ENCODE measurements at regions not wholly inside any gene's neighbourhood (a gene's known extent, or its start where the extent isn't known, plus 50 kb on each side); places are given as distances from the start of the nearest gene placed in this dataset.

GRCh38 chr11:97229936-97230335 lies 840.1 kb downstream of the JRKL start:
- H3K4me3 ChIP-seq (ENCODE audit: low read depth, low read length, poor library complexity, severe bottlenecking) = no peak overlapping the region
- no peaks in the 10 kb centered on the region for H3K9me3 ChIP-seq (ENCODE audit: low read depth, low read length, poor library complexity, severe bottlenecking)
- intact Hi-C loops (cut with micrococcal nuclease; ENCODE audit: unreplicated experiment) = no loop called here
- no TSS peak for BruUV-seq (replicated peaks)
- H3K36me3 ChIP-seq (ENCODE audit: insufficient read depth, low read length, poor library complexity, severe bottlenecking) = no peaks in the 10 kb centered on the region
- ChIA-PET POLR2A (ENCODE audit: low non-redundant PET) (interaction anchor here (0.6 kb wide), 1 partner anchor 295 kb away, joined by 3 read pairs; no protein-coding TSS in a partner anchor), CTCF (no interaction called here)
- peak; percentile 2 for DNase-seq (ENCODE audit: low spot score)
- H3K27ac ChIP-seq (ENCODE audit: low read depth, low read length, poor library complexity, severe bottlenecking) = no peak overlapping the region
- TF ChIP-seq EZH2 (IDR thresholded peaks at IDR 0.05; ENCODE audit: borderline replicate concordance, low read depth, low read length, poor library complexity, severe bottlenecking) (no peak), CTCF (conservative IDR thresholded peaks at IDR 0.05; ENCODE audit: low read depth, low read length) (no peak)
- H3K27me3 ChIP-seq (replicated peaks; ENCODE audit: insufficient read depth, low read depth, low read length, poor library complexity) = no peaks in the 10 kb centered on the region
- H3K4me1 ChIP-seq (ENCODE audit: insufficient read depth, low read length, poor library complexity, severe bottlenecking) = no peaks in the 10 kb centered on the region

GRCh38 chr11:97231231-97231630 lies 841.4 kb downstream of the JRKL start:
- no TSS peak for BruUV-seq (replicated peaks)
- intact Hi-C loops (cut with micrococcal nuclease; ENCODE audit: unreplicated experiment) = no loop called here
- POLR2A ChIA-PET (ENCODE audit: low non-redundant PET) = no interaction called here
- H3K9me3 ChIP-seq (ENCODE audit: low read depth, low read length, poor library complexity, severe bottlenecking) = no peaks in the 10 kb centered on the region
- H3K4me1 ChIP-seq (ENCODE audit: insufficient read depth, low read length, poor library complexity, severe bottlenecking) = no peaks in the 10 kb centered on the region
- CTCF ChIA-PET = no interaction called here
- no peaks in the 10 kb centered on the region for H3K27me3 ChIP-seq (replicated peaks; ENCODE audit: insufficient read depth, low read depth, low read length, poor library complexity)
- TF ChIP-seq CTCF (conservative IDR thresholded peaks at IDR 0.05; ENCODE audit: low read depth, low read length) (no peak), EZH2 (IDR thresholded peaks at IDR 0.05; ENCODE audit: borderline replicate concordance, low read depth, low read length, poor library complexity, severe bottlenecking) (no peak)
- DNase-seq (ENCODE audit: low spot score) = no peak
- no peaks in the 10 kb centered on the region for H3K36me3 ChIP-seq (ENCODE audit: insufficient read depth, low read length, poor library complexity, severe bottlenecking)
- no peak overlapping the region for H3K27ac ChIP-seq (ENCODE audit: low read depth, low read length, poor library complexity, severe bottlenecking)
- H3K4me3 ChIP-seq (ENCODE audit: low read depth, low read length, poor library complexity, severe bottlenecking) = no peak overlapping the region

- DNase-seq (ENCODE audit: low spot score) = no peak
- ChIA-PET POLR2A (ENCODE audit: low non-redundant PET) (no interaction called here), CTCF (no interaction called here)
- no TSS peak for BruUV-seq (replicated peaks)
- TF ChIP-seq EZH2 (IDR thresholded peaks at IDR 0.05; ENCODE audit: borderline replicate concordance, low read depth, low read length, poor library complexity, severe bottlenecking) = no peak
- TF ChIP-seq CTCF (conservative IDR thresholded peaks at IDR 0.05; ENCODE audit: low read depth, low read length) = no peak
- H3K27me3 ChIP-seq (replicated peaks; ENCODE audit: insufficient read depth, low read depth, low read length, poor library complexity) = no peaks in the 10 kb centered on the region
- no peaks in the 10 kb centered on the region for H3K36me3 ChIP-seq (ENCODE audit: insufficient read depth, low read length, poor library complexity, severe bottlenecking)
- no peaks in the 10 kb centered on the region for H3K4me1 ChIP-seq (ENCODE audit: insufficient read depth, low read length, poor library complexity, severe bottlenecking)
- H3K9me3 ChIP-seq (ENCODE audit: low read depth, low read length, poor library complexity, severe bottlenecking) = no peaks in the 10 kb centered on the region
- intact Hi-C loops (cut with micrococcal nuclease; ENCODE audit: unreplicated experiment) = no loop called here
- no peak overlapping the region for H3K27ac ChIP-seq (ENCODE audit: low read depth, low read length, poor library complexity, severe bottlenecking)
- no peak overlapping the region for H3K4me3 ChIP-seq (ENCODE audit: low read depth, low read length, poor library complexity, severe bottlenecking)
Measured at GRCh38 chr11:97234016-97234415, 844.2 kb downstream of the JRKL start.

All from A673 (cell line).